RWPE1 (cell line): ENCODE measurements at regions not wholly inside any gene's neighbourhood (a gene's known extent, or its start where the extent isn't known, plus 50 kb on each side); places are given as distances from the start of the nearest gene placed in this dataset.

Experiments
- CTCF ChIA-PET: fragments of 350-600 bp; sonication (Branson Sonifier 250); formaldehyde crosslinking; extraction: SDS; loops from one replicate; lab custom pipeline; 2021; lab: Yijun Ruan, JAX
- POLR2A ChIA-PET: fragments of 400-600 bp; formaldehyde crosslinking; extraction: SDS; loops from one replicate; lab custom pipeline; 2020; ENCODE audit warnings: antibody characterized with exemption; ENCODE audit not compliant: low non-redundant PET; lab: Yijun Ruan, JAX
- DNase-seq: peaks from one replicate; pipeline ENCODE4 v3.0.0; 2012; ENCODE audit warnings: low spot score
- H3K27ac ChIP-seq: fragments of 450-650 bp; 2 replicates; pipeline ENCODE4 v1.5.1; 2017
- TF ChIP-seq, protein P1 (sequence below): fragments of 450-650 bp; conservative IDR thresholded peaks from 2 replicates; pipeline ENCODE4 v1.5.1; 2017; ENCODE audit warnings: low read depth, mild to moderate bottlenecking

DNA sequence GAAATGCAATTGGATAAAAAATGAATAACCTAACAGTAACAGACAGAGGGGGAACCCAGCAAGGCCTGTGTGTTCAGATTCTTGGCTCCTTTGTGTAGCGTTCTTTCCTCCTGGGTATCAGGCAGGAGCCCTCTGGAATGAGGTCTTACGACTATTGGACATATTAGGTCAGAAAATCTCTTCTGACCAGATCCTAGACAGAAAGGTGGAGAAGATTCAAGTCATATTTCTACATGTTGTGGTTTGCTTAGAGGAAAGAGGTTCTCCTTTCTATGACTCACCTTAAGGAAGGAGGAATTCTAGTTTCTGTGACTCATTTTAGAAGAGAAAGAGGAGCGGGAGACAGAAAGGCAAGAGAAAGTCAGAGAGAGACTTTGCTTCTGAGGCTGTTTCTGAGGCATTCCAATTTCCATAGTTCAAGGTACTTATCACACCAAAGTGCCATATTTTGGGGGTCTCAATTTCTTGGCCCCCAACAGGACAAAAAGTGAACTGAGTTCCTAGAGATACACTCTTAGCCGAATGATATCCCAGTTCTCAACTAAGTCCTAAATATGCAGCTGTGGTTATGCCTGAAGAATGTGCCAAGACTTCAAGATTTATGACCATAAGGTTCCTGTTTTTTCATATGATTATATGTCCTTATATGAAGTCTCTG, 618.6 kb downstream of the ZEB2 start:
- ChIA-PET CTCF (interaction anchor here (0.7 kb wide), 1 partner anchor 649 kb away, joined by 3 read pairs; no protein-coding TSS in a partner anchor), POLR2A (no interaction called here)
- TF ChIP-seq, protein P1, sequence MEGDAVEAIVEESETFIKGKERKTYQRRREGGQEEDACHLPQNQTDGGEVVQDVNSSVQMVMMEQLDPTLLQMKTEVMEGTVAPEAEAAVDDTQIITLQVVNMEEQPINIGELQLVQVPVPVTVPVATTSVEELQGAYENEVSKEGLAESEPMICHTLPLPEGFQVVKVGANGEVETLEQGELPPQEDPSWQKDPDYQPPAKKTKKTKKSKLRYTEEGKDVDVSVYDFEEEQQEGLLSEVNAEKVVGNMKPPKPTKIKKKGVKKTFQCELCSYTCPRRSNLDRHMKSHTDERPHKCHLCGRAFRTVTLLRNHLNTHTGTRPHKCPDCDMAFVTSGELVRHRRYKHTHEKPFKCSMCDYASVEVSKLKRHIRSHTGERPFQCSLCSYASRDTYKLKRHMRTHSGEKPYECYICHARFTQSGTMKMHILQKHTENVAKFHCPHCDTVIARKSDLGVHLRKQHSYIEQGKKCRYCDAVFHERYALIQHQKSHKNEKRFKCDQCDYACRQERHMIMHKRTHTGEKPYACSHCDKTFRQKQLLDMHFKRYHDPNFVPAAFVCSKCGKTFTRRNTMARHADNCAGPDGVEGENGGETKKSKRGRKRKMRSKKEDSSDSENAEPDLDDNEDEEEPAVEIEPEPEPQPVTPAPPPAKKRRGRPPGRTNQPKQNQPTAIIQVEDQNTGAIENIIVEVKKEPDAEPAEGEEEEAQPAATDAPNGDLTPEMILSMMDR = no peak
- H3K27ac ChIP-seq = peak overlapping the region; percentile 76; the same call in 1 of the 2 replicates
- peak; percentile 69 for DNase-seq

DNA sequence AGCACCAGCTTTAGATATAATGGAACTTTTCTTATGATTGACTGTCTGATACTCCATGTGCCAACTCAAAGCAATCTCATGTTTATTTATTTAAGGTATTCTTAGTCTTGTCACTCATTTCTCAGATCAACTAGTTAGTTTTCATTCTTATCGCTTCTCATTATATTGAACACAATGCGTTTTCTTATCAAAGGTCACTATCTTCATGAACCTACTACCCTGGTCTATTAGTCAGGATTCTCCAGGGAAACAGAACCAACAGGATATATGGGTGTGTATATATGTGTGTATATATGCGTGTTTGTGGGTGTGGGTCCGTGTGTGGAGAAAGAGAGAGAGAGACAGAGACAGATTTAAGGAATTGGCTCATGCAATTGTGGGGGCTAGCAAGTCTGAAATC, 619.9 kb downstream of the ZEB2 start:
- POLR2A ChIA-PET = no interaction called here
- CTCF ChIA-PET = no interaction called here

DNA sequence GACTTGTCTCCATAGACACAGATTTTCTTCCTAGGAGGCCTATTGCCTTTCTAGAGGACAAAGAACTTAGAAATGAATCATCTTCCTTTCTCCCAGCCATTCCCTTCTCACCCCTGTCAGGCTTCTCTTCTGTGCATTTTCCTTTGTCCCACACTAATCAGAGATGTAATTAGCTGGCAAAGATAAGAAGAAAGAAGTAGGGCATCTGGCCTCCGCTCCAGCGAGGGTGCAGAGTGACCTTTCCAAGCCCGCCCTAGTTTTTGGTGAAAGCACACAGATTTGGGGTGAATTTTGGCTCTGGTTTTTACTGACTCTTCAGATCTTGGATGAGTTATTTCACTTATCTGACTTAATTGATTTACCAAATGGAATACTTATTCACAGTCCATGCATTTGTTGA, 626.5 kb downstream of the ZEB2 start:
- H3K27ac ChIP-seq = no peak overlapping the region
- no peak for DNase-seq
- CTCF ChIA-PET = no interaction called here
- TF ChIP-seq, protein P1 = no peak
- POLR2A ChIA-PET = no interaction called here

More for the DNA sequence above, 619.9 kb downstream of the ZEB2 start:
- no peak for DNase-seq
- TF ChIP-seq, protein P1 = no peak
- H3K27ac ChIP-seq = no peak overlapping the region

DNA sequence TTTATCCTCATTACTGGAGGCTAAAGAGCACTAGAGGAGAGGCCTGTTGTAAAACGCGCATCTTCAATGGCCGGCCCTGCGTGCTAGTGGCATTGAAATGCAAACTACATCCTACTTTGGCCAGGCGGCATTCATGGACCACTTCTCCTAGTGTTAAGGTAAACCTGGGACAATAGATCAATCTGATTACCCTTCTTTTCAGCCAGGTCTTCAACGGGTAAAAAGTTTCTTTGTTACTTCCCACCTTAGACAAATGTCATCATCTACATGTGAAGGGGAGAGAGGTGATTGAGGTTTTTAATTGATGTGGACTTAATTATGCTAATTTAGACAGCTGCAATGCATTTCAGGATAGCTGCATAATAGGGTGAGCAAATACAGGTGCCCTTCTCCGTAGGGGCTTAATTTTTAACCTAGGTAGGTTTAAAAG, 628.0 kb downstream of the ZEB2 start:
- DNase-seq = no peak
- H3K27ac ChIP-seq = no peak overlapping the region
- TF ChIP-seq, protein P1 = no peak
- ChIA-PET CTCF (no interaction called here), POLR2A (no interaction called here)

DNA sequence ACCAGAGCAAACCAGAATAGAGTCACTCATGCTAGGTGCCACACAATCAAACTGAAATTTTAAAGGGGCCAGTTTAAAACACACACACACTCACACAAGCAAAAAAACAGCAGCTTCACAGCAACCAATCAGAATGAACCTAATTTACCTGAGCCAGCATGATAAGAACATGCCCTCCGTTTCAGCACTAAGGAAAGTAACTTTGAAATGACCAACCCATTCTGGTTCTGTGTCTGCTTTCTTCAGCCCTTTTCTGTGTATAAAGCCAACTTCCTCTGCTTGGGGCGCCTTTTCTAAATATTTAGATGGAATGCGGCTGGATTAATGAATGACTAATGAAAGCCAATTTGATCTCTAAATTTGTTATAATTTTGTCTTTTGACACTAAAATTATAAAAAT, 629.1 kb downstream of the ZEB2 start:
- CTCF ChIA-PET = no interaction called here
- TF ChIP-seq, protein P1 = no peak
- DNase-seq = no peak

DNA sequence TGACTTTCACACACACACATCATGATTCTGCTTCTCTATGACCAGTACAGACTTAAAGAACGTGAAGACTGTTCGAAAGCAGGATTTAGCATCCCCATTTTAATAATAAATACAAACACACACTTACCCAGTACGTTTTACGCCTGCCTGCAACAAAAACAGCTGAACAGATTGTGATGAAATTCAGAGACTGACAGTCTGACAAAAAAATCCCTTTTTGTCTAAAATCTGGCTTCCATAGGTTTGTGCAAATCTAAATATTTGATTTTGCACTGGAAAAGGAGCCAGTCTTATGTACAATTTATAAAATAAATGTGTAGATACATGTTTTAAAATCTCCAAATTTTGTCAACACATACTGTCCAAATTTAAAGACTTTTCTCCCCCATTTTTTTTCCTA, 630.7 kb downstream of the ZEB2 start:
- DNase-seq = no peak
- POLR2A ChIA-PET = no interaction called here
- CTCF ChIA-PET = no interaction called here
- TF ChIP-seq, protein P1 = no peak
- H3K27ac ChIP-seq = no peak overlapping the region

More for the DNA sequence above, 629.1 kb downstream of the ZEB2 start:
- POLR2A ChIA-PET = no interaction called here
- no peak overlapping the region for H3K27ac ChIP-seq
